Neural crest cell (in vitro differentiated cells): ENCODE measurements at regions not wholly inside any gene's neighbourhood (a gene's known extent, or its start where the extent isn't known, plus 50 kb on each side); places are given as distances from the start of the nearest gene placed in this dataset.

ENCODE experiments used
- DNase-seq: peaks from one replicate; pipeline ENCODE4 v3.0.0; 2021; ENCODE audit warnings: low read depth, mixed read lengths, low spot score
- H3K27ac Mint-ChIP-seq: one replicate; pipeline ENCODE4 v1.8.0; 2021; ENCODE audit warnings: mild to moderate bottlenecking, mixed read lengths; ENCODE audit not compliant: unreplicated experiment
- H3K27me3 Mint-ChIP-seq: 2 replicates; pipeline ENCODE4 v1.8.0; 2021; ENCODE audit warnings: low read depth, mild to moderate bottlenecking, mixed read lengths
- H3K36me3 Mint-ChIP-seq: 2 replicates; pipeline ENCODE4 v1.8.0; 2021; ENCODE audit warnings: low read depth, mild to moderate bottlenecking, mixed read lengths
- H3K4me1 Mint-ChIP-seq: 2 replicates; pipeline ENCODE4 v1.8.0; 2021; ENCODE audit warnings: mixed read lengths
- H3K4me3 Mint-ChIP-seq: one replicate; pipeline ENCODE4 v1.8.0; 2021; ENCODE audit warnings: mild to moderate bottlenecking, mixed read lengths
- H3K9me3 Mint-ChIP-seq: 2 replicates; pipeline ENCODE4 v1.8.0; 2021; ENCODE audit warnings: mixed read lengths
- CTCF ChIP-seq: fragments of 200-600 bp; sonication (generic); conservative IDR thresholded peaks from 2 replicates; pipeline ENCODE4 v1.5.0; 2021; ENCODE audit warnings: antibody characterized with exemption, mild to moderate bottlenecking

- H3K27me3 Mint-ChIP-seq: no peaks in the 10 kb centered on the region
- no peak for DNase-seq
- no peak for TF ChIP-seq CTCF
- peaks cover 18% of the 10 kb centered on the region for H3K4me1 Mint-ChIP-seq
- no peak overlapping the region for H3K4me3 Mint-ChIP-seq
- no peaks in the 10 kb centered on the region for H3K36me3 Mint-ChIP-seq
- no peaks in the 10 kb centered on the region for H3K9me3 Mint-ChIP-seq
- H3K27ac Mint-ChIP-seq: peak overlapping the region; percentile 43
Measured at GRCh38 chr7:81068-81925, 111.1 kb upstream of the FAM20C start.

GRCh38 chr7:81926-82756 lies 110.2 kb upstream of the FAM20C start:
- no peaks in the 10 kb centered on the region for H3K36me3 Mint-ChIP-seq
- H3K4me3 Mint-ChIP-seq: no peak overlapping the region
- no peaks in the 10 kb centered on the region for H3K9me3 Mint-ChIP-seq
- no peak for DNase-seq
- H3K4me1 Mint-ChIP-seq: peaks cover 22% of the 10 kb centered on the region
- H3K27me3 Mint-ChIP-seq: no peaks in the 10 kb centered on the region
- TF ChIP-seq CTCF: no peak
- no peak overlapping the region for H3K27ac Mint-ChIP-seq

- Mint-ChIP-seq H3K27me3 (no peaks in the 10 kb centered on the region), H3K27ac (no peak overlapping the region), H3K9me3 (no peaks in the 10 kb centered on the region), H3K36me3 (no peaks in the 10 kb centered on the region), H3K4me1 (peaks cover 23% of the 10 kb centered on the region), H3K4me3 (no peak overlapping the region)
- no peak for DNase-seq
- no peak for TF ChIP-seq CTCF
Measured at GRCh38 chr7:82757-83155, 109.6 kb upstream of the FAM20C start.

- Mint-ChIP-seq H3K27ac (no peak overlapping the region), H3K27me3 (no peaks in the 10 kb centered on the region), H3K36me3 (no peaks in the 10 kb centered on the region), H3K4me3 (no peak overlapping the region), H3K4me1 (peaks cover 23% of the 10 kb centered on the region), H3K9me3 (no peaks in the 10 kb centered on the region)
- no peak for DNase-seq
- TF ChIP-seq CTCF: no peak
Measured at GRCh38 chr7:83441-83840, 108.9 kb upstream of the FAM20C start.

- Mint-ChIP-seq H3K9me3 (no peaks in the 10 kb centered on the region), H3K4me1 (peaks cover 27% of the 10 kb centered on the region), H3K27ac (peak overlapping the region; percentile 43), H3K36me3 (no peaks in the 10 kb centered on the region), H3K27me3 (no peaks in the 10 kb centered on the region), H3K4me3 (no peak overlapping the region)
- DNase-seq: no peak
- TF ChIP-seq CTCF: no peak
Measured at GRCh38 chr7:83861-84632, 108.3 kb upstream of the FAM20C start.
